Sigmoid colon (tissue), 4 donors: ENCODE measurements at regions not wholly inside any gene's neighbourhood (a gene's known extent, or its start where the extent isn't known, plus 50 kb on each side); places are given as distances from the start of the nearest gene placed in this dataset.

ENCODE experiments used
- CTCF ChIP-seq, 4 experiments: fragments of 450-650 bp in 3 of 4; fragments of 200-600 bp in 1 of 4; IDR thresholded peaks; one replicate each; pipeline ENCODE4 v1.5.1; 2016 to 2019; ENCODE audit warnings: antibody characterized with exemption in 4 of 4, mild to moderate bottlenecking in 3 of 4, moderate library complexity in 2 of 4
- POLR2A ChIP-seq, 2 donors: fragments of 450-650 bp; IDR thresholded peaks; one replicate each; pipeline ENCODE4 v1.6.1; 2016; ENCODE audit warnings: antibody characterized with exemption in 2 of 2, mild to moderate bottlenecking in 2 of 2, moderate library complexity in 2 of 2
- POLR2AphosphoS5 ChIP-seq, 4 donors: sonication (generic); formaldehyde crosslinking; IDR thresholded peaks; one replicate each; pipeline ENCODE4 v1.6.1; 2017; ENCODE audit warnings: antibody characterized with exemption in 4 of 4

GRCh38 chr2:238978497-238978896 is 130.6 kb downstream of the TWIST2 start:
- TF ChIP-seq POLR2AphosphoS5 (IDR thresholded peaks at IDR 0.05), result no peak
- no peak for TF ChIP-seq CTCF (IDR thresholded peaks at IDR 0.05)
- no peak for TF ChIP-seq POLR2A (IDR thresholded peaks at IDR 0.05)
